ENCODE measurements at regions not wholly inside any gene's neighbourhood (a gene's known extent, or its start where the extent isn't known, plus 50 kb on each side); places are given as distances from the start of the nearest gene placed in this dataset.
"Not testable (repeated sequence)": the region's sequence is repeated elsewhere in the genome, so short reads cannot be mapped to it uniquely, and the experiment has no call there.

- DNase-seq (ENCODE audit: low read depth in 1 of 2, low spot score in 1 of 2): not testable (repeated sequence)
Observed at GRCh38 chr1:120465900-120466299, 51.1 kb downstream of the NBPF8 start.

GRCh38 chr1:120477663-120478062, 62.8 kb downstream of the NBPF8 start:
- not testable (repeated sequence) for DNase-seq (ENCODE audit: low read depth in 1 of 2, low spot score in 1 of 2)

GRCh38 chr1:120478400-120478799, 63.6 kb downstream of the NBPF8 start:
- DNase-seq (ENCODE audit: low read depth in 1 of 2, low spot score in 1 of 2): not testable (repeated sequence)

GRCh38 chr1:120487542-120487941, 72.7 kb downstream of the NBPF8 start:
- DNase-seq (ENCODE audit: low read depth in 1 of 2, low spot score in 1 of 2): not testable (repeated sequence)

- DNase-seq (ENCODE audit: low read depth in 1 of 2, low spot score in 1 of 2): not testable (repeated sequence)
Observed at GRCh38 chr1:120489217-120489616, 74.4 kb downstream of the NBPF8 start.

- not testable (repeated sequence) for DNase-seq (ENCODE audit: low read depth in 1 of 2, low spot score in 1 of 2)
Observed at GRCh38 chr1:120497145-120497544, 82.3 kb downstream of the NBPF8 start.

GRCh38 chr1:120503284-120503683, 88.4 kb downstream of the NBPF8 start:
- not testable (repeated sequence) for DNase-seq (ENCODE audit: low read depth in 1 of 2, low spot score in 1 of 2)

GRCh38 chr1:120506352-120506751, 91.5 kb downstream of the NBPF8 start:
- DNase-seq (ENCODE audit: low read depth in 1 of 2, low spot score in 1 of 2): not testable (repeated sequence)

GRCh38 chr1:120508351-120508750, 93.5 kb downstream of the NBPF8 start:
- not testable (repeated sequence) for DNase-seq (ENCODE audit: low read depth in 1 of 2, low spot score in 1 of 2)

GRCh38 chr1:120509258-120509657, 94.4 kb downstream of the NBPF8 start:
- DNase-seq (ENCODE audit: low read depth in 1 of 2, low spot score in 1 of 2): not testable (repeated sequence)

GRCh38 chr1:120513099-120513498, 98.3 kb downstream of the NBPF8 start:
- DNase-seq (ENCODE audit: low read depth in 1 of 2, low spot score in 1 of 2): not testable (repeated sequence)

- not testable (repeated sequence) for DNase-seq (ENCODE audit: low read depth in 1 of 2, low spot score in 1 of 2)
Observed at GRCh38 chr1:120513531-120513930, 98.7 kb downstream of the NBPF8 start.

GRCh38 chr1:120519196-120519595, 104.4 kb downstream of the NBPF8 start:
- DNase-seq (ENCODE audit: low read depth in 1 of 2, low spot score in 1 of 2): not testable (repeated sequence)

GRCh38 chr1:120524416-120524815, 109.6 kb downstream of the NBPF8 start:
- not testable (repeated sequence) for DNase-seq (ENCODE audit: low read depth in 1 of 2, low spot score in 1 of 2)

GRCh38 chr1:120525386-120525785, 110.6 kb downstream of the NBPF8 start:
- DNase-seq (ENCODE audit: low read depth in 1 of 2, low spot score in 1 of 2): not testable (repeated sequence)

- DNase-seq (ENCODE audit: low read depth in 1 of 2, low spot score in 1 of 2): not testable (repeated sequence)
Observed at GRCh38 chr1:120529475-120530089, 114.7 kb downstream of the NBPF8 start.

- DNase-seq (ENCODE audit: low read depth in 1 of 2, low spot score in 1 of 2): not testable (repeated sequence)
Observed at GRCh38 chr1:120531455-120531854, 116.6 kb downstream of the NBPF8 start.

- DNase-seq (ENCODE audit: low read depth in 1 of 2, low spot score in 1 of 2): not testable (repeated sequence)
Observed at GRCh38 chr1:120534361-120535047, 119.7 kb downstream of the NBPF8 start.

- not testable (repeated sequence) for DNase-seq (ENCODE audit: low read depth in 1 of 2, low spot score in 1 of 2)
Observed at GRCh38 chr1:120535052-120535451, 120.2 kb downstream of the NBPF8 start.

- not testable (repeated sequence) for DNase-seq (ENCODE audit: low read depth in 1 of 2, low spot score in 1 of 2)
Observed at GRCh38 chr1:120541394-120541793, 126.6 kb downstream of the NBPF8 start.

- not testable (repeated sequence) for DNase-seq (ENCODE audit: low read depth in 1 of 2, low spot score in 1 of 2)
Observed at GRCh38 chr1:120542365-120542764, 127.5 kb downstream of the NBPF8 start.

GRCh38 chr1:120542940-120543339, 128.1 kb downstream of the NBPF8 start:
- not testable (repeated sequence) for DNase-seq (ENCODE audit: low read depth in 1 of 2, low spot score in 1 of 2)

All from stimulated activated CD4-positive, alpha-beta T cell treated with anti-CD3 and anti-CD28 coated beads, Interleukin-15, amount 100 ng/mL, for 1 hour (primary cell).